Memory B cell (primary cell): ENCODE measurements at regions not wholly inside any gene's neighbourhood (a gene's known extent, or its start where the extent isn't known, plus 50 kb on each side); places are given as distances from the start of the nearest gene placed in this dataset.
"Not testable (repeated sequence)": the region's sequence is repeated elsewhere in the genome, so short reads cannot be mapped to it uniquely, and the experiment has no call there.

ENCODE experiments used
- ATAC-seq: fragments of 150-1000 bp; cut with Tn5 transposase; 2 replicates; pipeline ENCODE4 v1.10.0; 2021; ENCODE audit warnings: low read depth, mild to moderate bottlenecking, moderate library complexity
- DNase-seq, 2 donors: peaks; one replicate each; pipeline ENCODE4 v3.0.0; 2022; ENCODE audit warnings: low spot score in 2 of 2
- H3K27ac Mint-ChIP-seq: one replicate; pipeline ENCODE4 v1.8.0; 2022; ENCODE audit warnings: mild to moderate bottlenecking, moderate library complexity, mixed read lengths
- H3K27me3 Mint-ChIP-seq: one replicate; pipeline ENCODE4 v1.8.0; 2022; ENCODE audit warnings: mixed read lengths
- H3K36me3 Mint-ChIP-seq: one replicate; pipeline ENCODE4 v1.8.0; 2022; ENCODE audit warnings: mild to moderate bottlenecking, mixed read lengths
- H3K4me1 Mint-ChIP-seq: one replicate; pipeline ENCODE4 v1.8.0; 2022; ENCODE audit warnings: mixed read lengths
- H3K4me3 Mint-ChIP-seq: one replicate; pipeline ENCODE4 v1.8.0; 2022; ENCODE audit warnings: mild to moderate bottlenecking, moderate library complexity, mixed read lengths
- H3K9me3 Mint-ChIP-seq: one replicate; pipeline ENCODE4 v1.8.0; 2022; ENCODE audit warnings: mixed read lengths

- peak; percentile 38 for ATAC-seq
- H3K4me1 Mint-ChIP-seq, DNase-seq, H3K36me3 Mint-ChIP-seq, H3K27me3 Mint-ChIP-seq, H3K9me3 Mint-ChIP-seq: not testable (repeated sequence)
- Mint-ChIP-seq H3K4me3 (peak overlapping the region; percentile 94), H3K27ac (peak overlapping the region; percentile 53)
These were observed 243.7 kb downstream of the PLA2G4A start for GRCh38 chr1:187072262-187073034.

- H3K36me3 Mint-ChIP-seq = not testable (repeated sequence)
These were observed 244.3 kb downstream of the PLA2G4A start for GRCh38 chr1:187073035-187073560.

GRCh38 chr1:187073634-187074245 is 245.0 kb downstream of the PLA2G4A start:
- not testable (repeated sequence) for H3K4me1 Mint-ChIP-seq, H3K27me3 Mint-ChIP-seq, H3K9me3 Mint-ChIP-seq, DNase-seq, ATAC-seq, H3K4me3 Mint-ChIP-seq, H3K36me3 Mint-ChIP-seq, H3K27ac Mint-ChIP-seq

More at GRCh38 chr1:187073035-187073560, 244.3 kb downstream of the PLA2G4A start:
- not testable (repeated sequence) for H3K27me3 Mint-ChIP-seq, H3K9me3 Mint-ChIP-seq, ATAC-seq, DNase-seq, H3K4me1 Mint-ChIP-seq
- peak overlapping the region; percentile 94 for H3K4me3 Mint-ChIP-seq
- H3K27ac Mint-ChIP-seq = peak overlapping the region; percentile 53

GRCh38 chr1:187074445-187075048 is 245.8 kb downstream of the PLA2G4A start:
- ATAC-seq = no peak
- H3K27ac Mint-ChIP-seq = no peak overlapping the region

GRCh38 chr1:187076922-187077321 is 248.2 kb downstream of the PLA2G4A start:
- Mint-ChIP-seq H3K27ac (no peak overlapping the region), H3K36me3 (no peaks in the 10 kb centered on the region), H3K27me3 (no peaks in the 10 kb centered on the region), H3K4me3 (no peak overlapping the region), H3K4me1 (no peaks in the 10 kb centered on the region), H3K9me3 (peaks cover 3% of the 10 kb centered on the region)
- DNase-seq = no peak
- no peak for ATAC-seq

More at GRCh38 chr1:187074445-187075048, 245.8 kb downstream of the PLA2G4A start:
- Mint-ChIP-seq H3K9me3 (peaks cover 3% of the 10 kb centered on the region), H3K4me3 (no peak overlapping the region), H3K4me1 (no peaks in the 10 kb centered on the region), H3K36me3 (no peaks in the 10 kb centered on the region), H3K27me3 (no peaks in the 10 kb centered on the region)
- no peak for DNase-seq

- no peaks in the 10 kb centered on the region for H3K27me3 Mint-ChIP-seq
- H3K4me3 Mint-ChIP-seq = no peak overlapping the region
- no peak for DNase-seq
- no peaks in the 10 kb centered on the region for H3K36me3 Mint-ChIP-seq
- peaks cover 3% of the 10 kb centered on the region for H3K9me3 Mint-ChIP-seq
- no peak overlapping the region for H3K27ac Mint-ChIP-seq
- no peaks in the 10 kb centered on the region for H3K4me1 Mint-ChIP-seq
- no peak for ATAC-seq
These were observed 249.6 kb downstream of the PLA2G4A start for GRCh38 chr1:187078321-187078720.

- no peak overlapping the region for H3K4me3 Mint-ChIP-seq
- ATAC-seq (no peak), DNase-seq (no peak)
- H3K4me1 Mint-ChIP-seq = no peaks in the 10 kb centered on the region
- H3K27ac Mint-ChIP-seq = no peak overlapping the region
- peaks cover 3% of the 10 kb centered on the region for H3K9me3 Mint-ChIP-seq
- H3K27me3 Mint-ChIP-seq = no peaks in the 10 kb centered on the region
- H3K36me3 Mint-ChIP-seq = no peaks in the 10 kb centered on the region
These were observed 250.2 kb downstream of the PLA2G4A start for GRCh38 chr1:187078916-187079315.

- H3K4me3 Mint-ChIP-seq = no peak overlapping the region
- no peaks in the 10 kb centered on the region for H3K4me1 Mint-ChIP-seq
- no peaks in the 10 kb centered on the region for H3K36me3 Mint-ChIP-seq
- H3K27ac Mint-ChIP-seq = no peak overlapping the region
- H3K27me3 Mint-ChIP-seq = no peaks in the 10 kb centered on the region
- DNase-seq (no peak), ATAC-seq (no peak)
- H3K9me3 Mint-ChIP-seq = peaks cover 3% of the 10 kb centered on the region
These were observed 250.6 kb downstream of the PLA2G4A start for GRCh38 chr1:187079330-187079729.

GRCh38 chr1:187091666-187092065 is 262.9 kb downstream of the PLA2G4A start:
- no peak overlapping the region for H3K4me3 Mint-ChIP-seq
- no peaks in the 10 kb centered on the region for H3K36me3 Mint-ChIP-seq
- H3K9me3 Mint-ChIP-seq = peaks cover 10% of the 10 kb centered on the region
- no peaks in the 10 kb centered on the region for H3K27me3 Mint-ChIP-seq
- no peak overlapping the region for H3K27ac Mint-ChIP-seq
- peaks cover 4% of the 10 kb centered on the region for H3K4me1 Mint-ChIP-seq
- DNase-seq (no peak), ATAC-seq (no peak)

GRCh38 chr1:187092104-187092503 is 263.4 kb downstream of the PLA2G4A start:
- Mint-ChIP-seq H3K4me3 (no peak overlapping the region), H3K27ac (no peak overlapping the region), H3K4me1 (peaks cover 4% of the 10 kb centered on the region), H3K36me3 (no peaks in the 10 kb centered on the region), H3K27me3 (no peaks in the 10 kb centered on the region), H3K9me3 (peaks cover 10% of the 10 kb centered on the region)
- DNase-seq (no peak), ATAC-seq (no peak)

- DNase-seq = no peak
- H3K4me1 Mint-ChIP-seq = peaks cover 4% of the 10 kb centered on the region
- H3K4me3 Mint-ChIP-seq = no peak overlapping the region
- no peaks in the 10 kb centered on the region for H3K27me3 Mint-ChIP-seq
- no peaks in the 10 kb centered on the region for H3K36me3 Mint-ChIP-seq
- ATAC-seq = no peak
- no peak overlapping the region for H3K27ac Mint-ChIP-seq
- H3K9me3 Mint-ChIP-seq = peaks cover 8% of the 10 kb centered on the region
These were observed 267.9 kb downstream of the PLA2G4A start for GRCh38 chr1:187096689-187097088.

- Mint-ChIP-seq H3K4me3 (no peak overlapping the region), H3K4me1 (no peaks in the 10 kb centered on the region), H3K27me3 (no peaks in the 10 kb centered on the region), H3K9me3 (peaks cover 2% of the 10 kb centered on the region), H3K27ac (no peak overlapping the region), H3K36me3 (no peaks in the 10 kb centered on the region)
- no peak for DNase-seq
- no peak for ATAC-seq
These were observed 281.6 kb downstream of the PLA2G4A start for GRCh38 chr1:187110351-187110750.

GRCh38 chr1:187114792-187115191 is 286.0 kb downstream of the PLA2G4A start:
- no peak overlapping the region for H3K4me3 Mint-ChIP-seq
- H3K4me1 Mint-ChIP-seq = no peaks in the 10 kb centered on the region
- DNase-seq (no peak), ATAC-seq (no peak)
- no peaks in the 10 kb centered on the region for H3K36me3 Mint-ChIP-seq
- H3K27me3 Mint-ChIP-seq = no peaks in the 10 kb centered on the region
- H3K9me3 Mint-ChIP-seq = peaks cover 2% of the 10 kb centered on the region
- H3K27ac Mint-ChIP-seq = no peak overlapping the region

GRCh38 chr1:187121661-187122060 is 292.9 kb downstream of the PLA2G4A start:
- Mint-ChIP-seq H3K27ac (no peak overlapping the region), H3K27me3 (no peaks in the 10 kb centered on the region), H3K9me3 (no peaks in the 10 kb centered on the region), H3K4me3 (no peak overlapping the region), H3K4me1 (no peaks in the 10 kb centered on the region), H3K36me3 (no peaks in the 10 kb centered on the region)
- ATAC-seq = no peak
- DNase-seq = no peak
